A549 (cell line): ENCODE measurements at regions not wholly inside any gene's neighbourhood (a gene's known extent, or its start where the extent isn't known, plus 50 kb on each side); places are given as distances from the start of the nearest gene placed in this dataset.

Experiments used
- CTCF ChIP-seq: fragments of >200 bp; sonication (Bioruptor Twin); formaldehyde crosslinking; IDR thresholded peaks from 3 replicates; pipeline ENCODE4 v1.5.1; 2016
- ELK1 ChIP-seq: fragments of 150-350 bp; IDR thresholded peaks from 2 replicates; pipeline ENCODE4 v1.6.1; 2014; ENCODE audit warnings: low read depth, mild to moderate bottlenecking, low read length
- ESRRA ChIP-seq: fragments of 150-350 bp; IDR thresholded peaks from 2 replicates; pipeline ENCODE4 v1.6.1; 2014; ENCODE audit warnings: mild to moderate bottlenecking, low read length, borderline replicate concordance
- JUNB ChIP-seq: fragments of >200 bp; sonication (Bioruptor Twin); formaldehyde crosslinking; IDR thresholded peaks from 2 replicates; pipeline ENCODE4 v1.6.1; 2016
- MAX ChIP-seq: IDR thresholded peaks from 2 replicates; pipeline ENCODE4 v1.6.1; 2012
- POLR2A ChIP-seq: IDR thresholded peaks from 2 replicates; pipeline ENCODE4 v1.6.1; 2012; ENCODE audit warnings: mild to moderate bottlenecking, low read length
- RARB ChIP-seq: fragments of 250-450 bp; sonication (Bioruptor Pico); IDR thresholded peaks from 2 replicates; pipeline ENCODE4 v1.8.0; 2021; ENCODE audit warnings: mild to moderate bottlenecking, moderate library complexity

GRCh38 chr18:78688916-78689315 is 290.7 kb upstream of the SALL3 start:
- TF ChIP-seq CTCF (no peak), ESRRA (no peak), RARB (CRISPR knock-in tag) (no peak), MAX (no peak), JUNB (no peak), POLR2A (no peak), ELK1 (no peak)
